Right lobe of liver (tissue), 4 donors: ENCODE measurements at regions not wholly inside any gene's neighbourhood (a gene's known extent, or its start where the extent isn't known, plus 50 kb on each side); places are given as distances from the start of the nearest gene placed in this dataset.

ENCODE experiments used
- POLR2A ChIP-seq: fragments of 450-650 bp; IDR thresholded peaks from one replicate; pipeline ENCODE4 v1.6.1; 2017; ENCODE audit warnings: antibody characterized with exemption, mild to moderate bottlenecking
- TF ChIP-seq, protein P1 (sequence below), 4 donors: fragments of 200-600 bp in 3 of 4; fragments of 450-650 bp in 1 of 4; IDR thresholded peaks; one replicate each; pipeline versions ENCODE4 v1.5.1 to v1.8.0; 2016 to 2022; ENCODE audit warnings: antibody characterized with exemption in 4 of 4, mild to moderate bottlenecking in 2 of 4
- donor health status: DM: no; HTN: no; CAD: no.
- donor health status: DM: no; HTN: no; CAD: no.
- donor health status: DM: no; HTN: yes; CAD: no.

DNA sequence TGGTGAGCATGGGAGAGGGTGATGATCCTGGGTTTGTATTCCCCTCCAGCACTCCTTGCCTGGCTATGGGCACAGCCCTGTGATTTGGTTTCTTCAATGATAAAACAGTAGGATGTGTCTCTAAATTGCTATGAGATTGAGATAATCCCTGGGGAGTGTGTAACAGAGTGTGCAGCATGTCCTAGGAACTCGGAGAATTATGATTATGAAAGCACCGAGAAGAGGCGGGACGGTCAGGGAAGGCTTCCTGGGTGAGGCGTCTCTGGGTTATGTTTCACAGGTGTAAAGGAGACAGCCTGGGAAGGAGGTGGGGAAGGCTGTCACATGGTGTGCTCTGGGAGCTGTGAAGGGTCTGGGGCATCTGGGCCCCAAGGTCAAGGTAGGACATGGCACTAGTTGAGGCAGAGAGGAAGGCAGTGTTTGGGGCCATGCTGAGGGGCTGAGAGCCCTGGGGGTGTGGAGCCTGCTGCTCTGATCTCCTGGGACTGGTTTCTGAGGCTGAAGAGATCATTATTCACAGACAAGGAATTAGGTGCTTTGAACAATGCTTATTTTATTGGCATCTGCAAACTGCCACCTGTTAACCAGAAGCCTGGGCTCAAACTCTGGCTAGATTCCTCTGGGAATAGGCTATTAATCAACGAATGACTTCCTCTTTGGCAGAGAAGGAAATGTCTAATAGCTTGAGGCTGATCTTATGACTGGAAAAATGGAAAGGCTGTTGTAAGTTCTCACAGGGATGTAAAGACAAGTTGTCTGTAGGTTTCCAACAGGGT lies 73.8 kb upstream of the IL12B start:
- TF ChIP-seq, protein P1, sequence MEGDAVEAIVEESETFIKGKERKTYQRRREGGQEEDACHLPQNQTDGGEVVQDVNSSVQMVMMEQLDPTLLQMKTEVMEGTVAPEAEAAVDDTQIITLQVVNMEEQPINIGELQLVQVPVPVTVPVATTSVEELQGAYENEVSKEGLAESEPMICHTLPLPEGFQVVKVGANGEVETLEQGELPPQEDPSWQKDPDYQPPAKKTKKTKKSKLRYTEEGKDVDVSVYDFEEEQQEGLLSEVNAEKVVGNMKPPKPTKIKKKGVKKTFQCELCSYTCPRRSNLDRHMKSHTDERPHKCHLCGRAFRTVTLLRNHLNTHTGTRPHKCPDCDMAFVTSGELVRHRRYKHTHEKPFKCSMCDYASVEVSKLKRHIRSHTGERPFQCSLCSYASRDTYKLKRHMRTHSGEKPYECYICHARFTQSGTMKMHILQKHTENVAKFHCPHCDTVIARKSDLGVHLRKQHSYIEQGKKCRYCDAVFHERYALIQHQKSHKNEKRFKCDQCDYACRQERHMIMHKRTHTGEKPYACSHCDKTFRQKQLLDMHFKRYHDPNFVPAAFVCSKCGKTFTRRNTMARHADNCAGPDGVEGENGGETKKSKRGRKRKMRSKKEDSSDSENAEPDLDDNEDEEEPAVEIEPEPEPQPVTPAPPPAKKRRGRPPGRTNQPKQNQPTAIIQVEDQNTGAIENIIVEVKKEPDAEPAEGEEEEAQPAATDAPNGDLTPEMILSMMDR (IDR thresholded peaks at IDR 0.05) = no peak
- TF ChIP-seq POLR2A = no peak
